ENCODE measurements at regions not wholly inside any gene's neighbourhood (a gene's known extent, or its start where the extent isn't known, plus 50 kb on each side); places are given as distances from the start of the nearest gene placed in this dataset.

- Histone ChIP-seq H3K79me2 (ENCODE audit: insufficient read depth, low read length) (no peaks in the 10 kb centered on the region), H2AFZ (ENCODE audit: low read depth, low read length, severe bottlenecking) (no peak overlapping the region), H4K20me1 (ENCODE audit: low read depth, low read length) (no peaks in the 10 kb centered on the region), H3K9ac (ENCODE audit: low read length) (no peak overlapping the region), H3K27me3 (ENCODE audit: low read length) (no peaks in the 10 kb centered on the region), H3K4me2 (ENCODE audit: low read depth, low read length, poor library complexity, severe bottlenecking) (no peak overlapping the region), H3K9me2 (replicated peaks; ENCODE audit: insufficient read depth, low read length) (no peaks in the 10 kb centered on the region), H3F3A (ENCODE audit: insufficient read depth) (no peaks in the 10 kb centered on the region), H3K4me3 (ENCODE audit: insufficient read depth, low read length, poor library complexity, severe bottlenecking) (no peak overlapping the region), H3K9me3 (ENCODE audit: insufficient read depth, low read length) (no peaks in the 10 kb centered on the region), H3K36me3 (ENCODE audit: low read length) (no peaks in the 10 kb centered on the region), H3K27ac (ENCODE audit: low read depth, low read length) (no peak overlapping the region)
- TF ChIP-seq CTCF (IDR thresholded peaks at IDR 0.05; ENCODE audit: insufficient read depth, low read length, poor library complexity, severe bottlenecking), result peak; percentile 20
- TF ChIP-seq EZH2phosphoT487 (conservative IDR thresholded peaks at IDR 0.05; ENCODE audit: low read length), result no peak
These were observed 267.7 kb downstream of the AACS start for GRCh38 chr12:125332900-125333299.

- Histone ChIP-seq H3F3A (ENCODE audit: insufficient read depth) (no peaks in the 10 kb centered on the region), H3K27ac (ENCODE audit: low read depth, low read length) (no peak overlapping the region), H3K4me3 (ENCODE audit: insufficient read depth, low read length, poor library complexity, severe bottlenecking) (no peak overlapping the region), H3K79me2 (ENCODE audit: insufficient read depth, low read length) (no peaks in the 10 kb centered on the region), H3K4me2 (ENCODE audit: low read depth, low read length, poor library complexity, severe bottlenecking) (no peak overlapping the region), H3K9ac (ENCODE audit: low read length) (no peak overlapping the region), H3K36me3 (ENCODE audit: low read length) (no peaks in the 10 kb centered on the region), H3K9me3 (ENCODE audit: insufficient read depth, low read length) (no peaks in the 10 kb centered on the region), H2AFZ (ENCODE audit: low read depth, low read length, severe bottlenecking) (no peak overlapping the region), H3K9me2 (replicated peaks; ENCODE audit: insufficient read depth, low read length) (no peaks in the 10 kb centered on the region), H3K27me3 (ENCODE audit: low read length) (no peaks in the 10 kb centered on the region), H4K20me1 (ENCODE audit: low read depth, low read length) (no peaks in the 10 kb centered on the region)
- no peak for TF ChIP-seq CTCF (IDR thresholded peaks at IDR 0.05; ENCODE audit: insufficient read depth, low read length, poor library complexity, severe bottlenecking)
- no peak for TF ChIP-seq EZH2phosphoT487 (conservative IDR thresholded peaks at IDR 0.05; ENCODE audit: low read length)
These were observed 271.0 kb downstream of the AACS start for GRCh38 chr12:125336246-125336645.

- Histone ChIP-seq H3K27ac (ENCODE audit: low read depth, low read length) (no peak overlapping the region), H3K9me2 (replicated peaks; ENCODE audit: insufficient read depth, low read length) (no peaks in the 10 kb centered on the region), H3K9me3 (ENCODE audit: insufficient read depth, low read length) (no peaks in the 10 kb centered on the region), H3K9ac (ENCODE audit: low read length) (no peak overlapping the region), H3K79me2 (ENCODE audit: insufficient read depth, low read length) (no peaks in the 10 kb centered on the region), H3K4me3 (ENCODE audit: insufficient read depth, low read length, poor library complexity, severe bottlenecking) (no peak overlapping the region), H3K27me3 (ENCODE audit: low read length) (no peaks in the 10 kb centered on the region), H3K36me3 (ENCODE audit: low read length) (no peaks in the 10 kb centered on the region), H2AFZ (ENCODE audit: low read depth, low read length, severe bottlenecking) (no peak overlapping the region), H3F3A (ENCODE audit: insufficient read depth) (no peaks in the 10 kb centered on the region), H4K20me1 (ENCODE audit: low read depth, low read length) (no peaks in the 10 kb centered on the region), H3K4me2 (ENCODE audit: low read depth, low read length, poor library complexity, severe bottlenecking) (no peak overlapping the region)
- TF ChIP-seq EZH2phosphoT487 (conservative IDR thresholded peaks at IDR 0.05; ENCODE audit: low read length), result no peak
- no peak for TF ChIP-seq CTCF (IDR thresholded peaks at IDR 0.05; ENCODE audit: insufficient read depth, low read length, poor library complexity, severe bottlenecking)
These were observed 275.6 kb downstream of the AACS start for GRCh38 chr12:125340791-125341190.
